Gastrocnemius medialis (tissue), 4 donors: ENCODE measurements at regions not wholly inside any gene's neighbourhood (a gene's known extent, or its start where the extent isn't known, plus 50 kb on each side); places are given as distances from the start of the nearest gene placed in this dataset.

Source experiments
- ATAC-seq, 2 donors: fragments of 150-250 bp; one replicate each; pipeline ENCODE4 v1.9.1; 2016
- DNase-seq, 2 donors: peaks; one replicate each; pipeline ENCODE4 v3.0.0-alpha.2; 2019
- H3K27ac ChIP-seq, 4 donors: fragments of 200-600 bp; sonication (generic); 1 replicate in 1 of 4; 2 replicates in 3 of 4; pipeline ENCODE4 v1.5.1; 2016 to 2018; ENCODE audit warnings: mild to moderate bottlenecking in 2 of 4, moderate library complexity in 1 of 4
- H3K27me3 ChIP-seq, 3 donors: fragments of 200-600 bp; sonication (generic) in 2 of 3; 1 replicate in 1 of 3; 2 replicates in 2 of 3; pipeline versions ENCODE4 v1.5.1 to v1.6.0; 2016 to 2019; ENCODE audit warnings: mild to moderate bottlenecking in 1 of 3, moderate library complexity in 1 of 3
- H3K36me3 ChIP-seq, 2 donors: fragments of 200-600 bp; sonication (generic) in 1 of 2; one replicate each; pipeline ENCODE4 v1.5.1; 2017 to 2018
- H3K4me1 ChIP-seq, 2 donors: fragments of 200-600 bp; sonication (generic) in 1 of 2; one replicate each; pipeline ENCODE4 v1.5.1; 2016 to 2017; ENCODE audit warnings: mild to moderate bottlenecking in 2 of 2
- H3K4me3 ChIP-seq, 4 donors: fragments of 200-600 bp; sonication (generic) in 3 of 4; 1 replicate in 1 of 4; 2 replicates in 3 of 4; pipeline ENCODE4 v1.5.1; 2016 to 2019; ENCODE audit warnings: mild to moderate bottlenecking in 2 of 4
- H3K9me3 ChIP-seq, 3 donors: fragments of 200-600 bp; sonication (generic) in 2 of 3; 1 replicate in 1 of 3; 2 replicates in 2 of 3; pipeline ENCODE4 v1.5.1; 2016 to 2019
- POLR2A ChIP-seq, 2 donors: fragments of 450-650 bp; IDR thresholded peaks; one replicate each; pipeline ENCODE4 v1.6.1; 2017; ENCODE audit warnings: antibody characterized with exemption in 2 of 2, mild to moderate bottlenecking in 2 of 2, moderate library complexity in 2 of 2
- in situ Hi-C, 4 donors: fragments of 200-750 bp; cut with MboI; loops; one replicate each; pipeline versions ENCODE4 v1.15.0 to v1.8.0; 2017; ENCODE audit warnings: low sequenced_read_pairs in 4 of 4
- intact Hi-C: fragments of 100-400 bp; cut with DNase I; formaldehyde crosslinking; loops from one replicate; pipeline ENCODE4 v1.15.1; 2023; ENCODE audit warnings: low total_unique reads
- TF ChIP-seq, protein P1 (sequence below), 5 experiments: fragments of 450-650 bp in 3 of 5; fragments of 200-600 bp in 2 of 5; sonication (generic) in 2 of 5; IDR thresholded peaks in 4 of 5; conservative IDR thresholded peaks in 1 of 5; 1 replicate in 4 of 5; 2 replicates in 1 of 5; pipeline ENCODE4 v1.5.1; 2016 to 2019; ENCODE audit warnings: antibody characterized with exemption in 5 of 5, mild to moderate bottlenecking in 3 of 5, moderate library complexity in 3 of 5

DNA sequence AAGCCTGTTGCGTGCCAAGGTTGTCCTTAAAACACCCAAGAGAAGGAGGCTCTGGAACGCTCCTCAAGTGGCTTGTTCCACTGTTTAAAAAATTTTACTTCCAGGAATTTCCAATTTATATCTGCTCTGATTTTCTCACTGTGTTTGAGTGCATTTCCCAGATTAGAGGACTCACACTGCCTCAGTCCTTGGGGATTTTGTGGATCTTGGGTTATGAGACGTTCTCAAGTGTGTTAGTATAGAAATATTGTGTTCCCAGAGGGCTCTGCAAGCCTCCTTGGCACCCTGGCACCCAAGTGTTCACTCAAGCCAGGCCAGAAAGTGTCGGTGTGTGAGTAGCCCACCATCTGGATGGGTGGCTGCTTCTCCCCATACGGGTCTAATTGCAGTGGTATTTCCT lies 192.2 kb downstream of the SNX10 start:
- Histone ChIP-seq H3K4me3 (no peak overlapping the region), H3K9me3 (no peaks in the 10 kb centered on the region), H3K27ac (no peak overlapping the region), H3K36me3 (no peaks in the 10 kb centered on the region), H3K27me3 (no peaks in the 10 kb centered on the region), H3K4me1 (no peaks in the 10 kb centered on the region)
- intact Hi-C loops (no loop called here), in situ Hi-C loops (no loop called here)
- DNase-seq: no peak
- TF ChIP-seq POLR2A (IDR thresholded peaks at IDR 0.05): no peak
- ATAC-seq: no peak

- no peaks in the 10 kb centered on the region for H3K36me3 ChIP-seq
- ATAC-seq (no peak), DNase-seq (no peak)
- no peaks in the 10 kb centered on the region for H3K27me3 ChIP-seq
- TF ChIP-seq POLR2A (IDR thresholded peaks at IDR 0.05): no peak
- TF ChIP-seq, protein P1, sequence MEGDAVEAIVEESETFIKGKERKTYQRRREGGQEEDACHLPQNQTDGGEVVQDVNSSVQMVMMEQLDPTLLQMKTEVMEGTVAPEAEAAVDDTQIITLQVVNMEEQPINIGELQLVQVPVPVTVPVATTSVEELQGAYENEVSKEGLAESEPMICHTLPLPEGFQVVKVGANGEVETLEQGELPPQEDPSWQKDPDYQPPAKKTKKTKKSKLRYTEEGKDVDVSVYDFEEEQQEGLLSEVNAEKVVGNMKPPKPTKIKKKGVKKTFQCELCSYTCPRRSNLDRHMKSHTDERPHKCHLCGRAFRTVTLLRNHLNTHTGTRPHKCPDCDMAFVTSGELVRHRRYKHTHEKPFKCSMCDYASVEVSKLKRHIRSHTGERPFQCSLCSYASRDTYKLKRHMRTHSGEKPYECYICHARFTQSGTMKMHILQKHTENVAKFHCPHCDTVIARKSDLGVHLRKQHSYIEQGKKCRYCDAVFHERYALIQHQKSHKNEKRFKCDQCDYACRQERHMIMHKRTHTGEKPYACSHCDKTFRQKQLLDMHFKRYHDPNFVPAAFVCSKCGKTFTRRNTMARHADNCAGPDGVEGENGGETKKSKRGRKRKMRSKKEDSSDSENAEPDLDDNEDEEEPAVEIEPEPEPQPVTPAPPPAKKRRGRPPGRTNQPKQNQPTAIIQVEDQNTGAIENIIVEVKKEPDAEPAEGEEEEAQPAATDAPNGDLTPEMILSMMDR (IDR thresholded peaks at IDR 0.05 in 4 of 5, conservative IDR thresholded peaks at IDR 0.05 in 1 of 5): no peak
- H3K4me1 ChIP-seq: no peaks in the 10 kb centered on the region
- intact Hi-C loops: no loop called here
- H3K9me3 ChIP-seq: no peaks in the 10 kb centered on the region
- in situ Hi-C loops: no loop called here
- no peak overlapping the region for H3K4me3 ChIP-seq
- H3K27ac ChIP-seq: no peak overlapping the region
These were observed 193.8 kb downstream of the SNX10 start for GRCh38 chr7:26485367-26485934.

- Histone ChIP-seq H3K4me3 (no peak overlapping the region), H3K9me3 (no peaks in the 10 kb centered on the region), H3K27me3 (no peaks in the 10 kb centered on the region), H3K27ac (no peak overlapping the region), H3K4me1 (no peaks in the 10 kb centered on the region), H3K36me3 (no peaks in the 10 kb centered on the region)
- intact Hi-C loops: no loop called here
- no peak for ATAC-seq
- TF ChIP-seq, protein P1 (IDR thresholded peaks at IDR 0.05 in 4 of 5, conservative IDR thresholded peaks at IDR 0.05 in 1 of 5): no peak
- TF ChIP-seq POLR2A (IDR thresholded peaks at IDR 0.05): no peak
- DNase-seq: no peak
- in situ Hi-C loops: no loop called here
These were observed 194.5 kb downstream of the SNX10 start for GRCh38 chr7:26486153-26486552.

DNA sequence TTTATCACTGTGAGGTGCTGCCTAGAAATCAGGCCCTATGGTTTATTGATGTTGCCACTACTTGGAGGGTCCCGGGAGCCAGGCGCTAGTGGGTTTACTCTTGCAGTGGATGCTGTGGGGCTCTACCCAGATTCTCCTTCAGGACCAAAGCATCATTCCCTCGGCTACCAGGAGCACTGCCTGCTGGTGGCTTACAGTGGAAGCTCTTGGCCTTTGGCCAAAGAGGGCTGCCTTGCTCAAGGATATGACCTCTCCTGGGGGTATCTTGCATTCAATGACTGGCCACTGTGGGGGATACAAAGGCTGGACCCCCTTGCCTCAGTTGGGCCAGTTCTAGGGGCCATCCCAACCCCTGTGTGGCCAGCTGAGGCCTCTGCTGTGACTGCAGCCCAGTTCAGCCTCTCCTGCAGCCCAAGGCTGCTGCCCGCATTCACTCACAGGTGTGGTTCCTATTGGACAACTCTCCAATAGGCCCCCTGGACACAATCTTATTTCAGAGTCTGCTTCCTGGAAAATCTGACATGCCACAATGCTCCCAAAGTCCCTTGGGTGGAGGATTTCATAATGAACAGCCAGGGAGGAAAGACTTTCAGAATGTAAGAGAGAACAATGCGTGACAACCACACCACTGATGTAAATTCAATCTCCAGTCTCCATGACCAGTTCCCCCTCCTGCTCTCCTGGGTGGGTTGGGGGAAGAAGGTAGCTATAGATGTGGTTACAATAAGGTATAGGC lies 196.3 kb downstream of the SNX10 start:
- no peak for TF ChIP-seq POLR2A (IDR thresholded peaks at IDR 0.05)
- TF ChIP-seq, protein P1 (IDR thresholded peaks at IDR 0.05 in 4 of 5, conservative IDR thresholded peaks at IDR 0.05 in 1 of 5): no peak
- Histone ChIP-seq H3K27ac (no peak overlapping the region), H3K4me3 (no peak overlapping the region), H3K36me3 (no peaks in the 10 kb centered on the region), H3K4me1 (no peaks in the 10 kb centered on the region), H3K9me3 (no peaks in the 10 kb centered on the region), H3K27me3 (no peaks in the 10 kb centered on the region)
- DNase-seq (no peak), ATAC-seq (no peak)
- intact Hi-C loops (no loop called here), in situ Hi-C loops (no loop called here)

DNA sequence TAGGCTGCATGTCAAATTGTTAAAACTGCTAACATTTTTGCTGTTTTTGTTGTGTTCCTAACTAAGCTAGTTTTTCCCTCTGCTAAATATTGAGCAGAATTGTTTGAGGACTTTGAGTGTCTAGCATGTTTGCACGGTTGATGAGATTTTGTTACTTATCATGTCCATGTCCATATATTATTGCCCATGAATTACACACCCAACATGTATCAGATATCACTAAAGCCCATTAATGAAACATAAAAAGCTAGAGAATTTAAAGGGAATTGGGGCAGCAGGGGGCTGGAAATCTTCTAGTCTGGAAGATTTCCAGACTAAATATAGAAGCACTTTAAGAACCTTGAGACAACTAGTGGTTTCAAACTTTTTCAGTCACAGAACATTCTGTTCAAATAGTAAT lies 197.7 kb downstream of the SNX10 start:
- intact Hi-C loops: no loop called here
- in situ Hi-C loops: no loop called here
- ATAC-seq: no peak
- no peaks in the 10 kb centered on the region for H3K36me3 ChIP-seq
- H3K27me3 ChIP-seq: no peaks in the 10 kb centered on the region
- no peaks in the 10 kb centered on the region for H3K9me3 ChIP-seq
- TF ChIP-seq POLR2A (IDR thresholded peaks at IDR 0.05): no peak
- TF ChIP-seq, protein P1 (IDR thresholded peaks at IDR 0.05 in 4 of 5, conservative IDR thresholded peaks at IDR 0.05 in 1 of 5): no peak
- H3K27ac ChIP-seq: no peak overlapping the region
- H3K4me1 ChIP-seq: no peaks in the 10 kb centered on the region
- no peak overlapping the region for H3K4me3 ChIP-seq
- no peak for DNase-seq
